ENCODE measurements at regions not wholly inside any gene's neighbourhood (a gene's known extent, or its start where the extent isn't known, plus 50 kb on each side); places are given as distances from the start of the nearest gene placed in this dataset.

- TF ChIP-seq, protein P1, sequence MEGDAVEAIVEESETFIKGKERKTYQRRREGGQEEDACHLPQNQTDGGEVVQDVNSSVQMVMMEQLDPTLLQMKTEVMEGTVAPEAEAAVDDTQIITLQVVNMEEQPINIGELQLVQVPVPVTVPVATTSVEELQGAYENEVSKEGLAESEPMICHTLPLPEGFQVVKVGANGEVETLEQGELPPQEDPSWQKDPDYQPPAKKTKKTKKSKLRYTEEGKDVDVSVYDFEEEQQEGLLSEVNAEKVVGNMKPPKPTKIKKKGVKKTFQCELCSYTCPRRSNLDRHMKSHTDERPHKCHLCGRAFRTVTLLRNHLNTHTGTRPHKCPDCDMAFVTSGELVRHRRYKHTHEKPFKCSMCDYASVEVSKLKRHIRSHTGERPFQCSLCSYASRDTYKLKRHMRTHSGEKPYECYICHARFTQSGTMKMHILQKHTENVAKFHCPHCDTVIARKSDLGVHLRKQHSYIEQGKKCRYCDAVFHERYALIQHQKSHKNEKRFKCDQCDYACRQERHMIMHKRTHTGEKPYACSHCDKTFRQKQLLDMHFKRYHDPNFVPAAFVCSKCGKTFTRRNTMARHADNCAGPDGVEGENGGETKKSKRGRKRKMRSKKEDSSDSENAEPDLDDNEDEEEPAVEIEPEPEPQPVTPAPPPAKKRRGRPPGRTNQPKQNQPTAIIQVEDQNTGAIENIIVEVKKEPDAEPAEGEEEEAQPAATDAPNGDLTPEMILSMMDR (IDR thresholded peaks at IDR 0.05; ENCODE audit: low read length): no peak
- TF ChIP-seq EZH2 (optimal IDR thresholded peaks at IDR 0.05; ENCODE audit: low read depth, low read length): no peak
- TF ChIP-seq EZH2phosphoT487 (IDR thresholded peaks at IDR 0.05; ENCODE audit: low read length): no peak
Measured at GRCh38 chr11:110379936-110380335, 49.8 kb upstream of the FDX1 start.
